Panc1 (cell line): ENCODE measurements at regions not wholly inside any gene's neighbourhood (a gene's known extent, or its start where the extent isn't known, plus 50 kb on each side); places are given as distances from the start of the nearest gene placed in this dataset.

Experiments
- ATAC-seq: fragments of 200-7000 bp; cut with Tn5 transposase; 2 replicates; pipeline ENCODE4 v1.9.1; 2020; ENCODE audit warnings: mild to moderate bottlenecking, moderate library complexity
- BruUV-seq: library from RNA; stranded (reverse); fragments of 400-500 nt; replicated peaks from 2 replicates; lab custom pipeline; 2021; lab: Mats Ljungman, UMichigan
- CTCF ChIA-PET: fragments of 300-600 bp; sonication (Branson Sonifier 250); formaldehyde crosslinking; loops from one replicate; lab custom pipeline; 2022; ENCODE audit warnings: antibody characterized with exemption; lab: Charles Lee
- POLR2A ChIA-PET: fragments of 300-600 bp; sonication (Branson Sonifier 250); formaldehyde crosslinking; loops from one replicate; lab custom pipeline; 2022; ENCODE audit warnings: antibody characterized with exemption; lab: Charles Lee
- DNase-seq: peaks from one replicate; pipeline ENCODE4 v3.0.0-alpha.2; 2010; ENCODE audit warnings: low read depth, low spot score
- H3K27ac ChIP-seq: 2 replicates; pipeline ENCODE4 v1.5.1; 2011; ENCODE audit warnings: mild to moderate bottlenecking, low read length, inconsistent platforms
- H3K27me3 ChIP-seq: fragments of 200-500 bp; sonication (Bioruptor generic); 2 replicates; pipeline ENCODE4 v1.6.0; 2014; ENCODE audit warnings: low read length, inconsistent platforms; ENCODE audit not compliant: control insufficient read depth, insufficient read depth
- H3K36me3 ChIP-seq: fragments of 200-500 bp; sonication (Bioruptor generic); 2 replicates; pipeline ENCODE4 v1.5.1; 2014; ENCODE audit warnings: inconsistent platforms, mild to moderate bottlenecking, low read length, moderate library complexity; ENCODE audit not compliant: control insufficient read depth, insufficient read depth
- H3K4me1 ChIP-seq: 2 replicates; pipeline ENCODE4 v1.5.1; 2011; ENCODE audit warnings: inconsistent platforms, mild to moderate bottlenecking, low read length, moderate library complexity; ENCODE audit not compliant: control insufficient read depth, insufficient read depth
- H3K4me3 ChIP-seq, 2 experiments: 2 replicates each; pipeline ENCODE4 v1.5.1; 2011 to 2012; ENCODE audit warnings: low read depth in 2 of 2, low read length in 2 of 2, mild to moderate bottlenecking in 2 of 2, inconsistent platforms in 1 of 2, moderate library complexity in 1 of 2
- H3K9me3 ChIP-seq: fragments of 200-500 bp; sonication (Bioruptor generic); 2 replicates; pipeline ENCODE4 v1.5.1; 2014; ENCODE audit warnings: low read depth, mild to moderate bottlenecking, inconsistent platforms, low read length, moderate library complexity; ENCODE audit not compliant: control insufficient read depth, insufficient read depth
- POLR2AphosphoS5 ChIP-seq: IDR thresholded peaks from 2 replicates; pipeline ENCODE4 v1.6.1; 2012; ENCODE audit warnings: mild to moderate bottlenecking, low read depth, low read length, moderate library complexity
- SIN3A ChIP-seq: IDR thresholded peaks from 2 replicates; pipeline ENCODE4 v1.6.1; 2012; ENCODE audit warnings: low read depth, mild to moderate bottlenecking, low read length, moderate library complexity, borderline replicate concordance; ENCODE audit not compliant: insufficient read depth
- TCF7L2 ChIP-seq: IDR thresholded peaks from 2 replicates; pipeline ENCODE4 v1.6.1; 2011; ENCODE audit warnings: mild to moderate bottlenecking, low read depth, low read length, inconsistent platforms
- in situ Hi-C: cut with HindIII; loops from 2 replicates; pipeline ENCODE4 v1.10.0; 2016; ENCODE audit warnings: low sequenced_read_pairs, low pct_unique_long_range_greater_than_20kb
- intact Hi-C: fragments of 100-400 bp; cut with micrococcal nuclease; formaldehyde crosslinking; loops from one replicate; pipeline ENCODE4 v1.10.0; 2022; ENCODE audit not compliant: unreplicated experiment
- TF ChIP-seq, protein P1 (sequence below): fragments of 450-650 bp; IDR thresholded peaks from 2 replicates; pipeline ENCODE4 v1.5.1; 2017; ENCODE audit warnings: mild to moderate bottlenecking
- TF ChIP-seq, protein P2 (sequence below), 2 experiments: IDR thresholded peaks; 2 replicates each; pipeline ENCODE4 v1.6.1; 2011 to 2012; ENCODE audit warnings: low read depth in 2 of 2, control low read depth in 1 of 2, low read length in 1 of 2, mild to moderate bottlenecking in 1 of 2, moderate library complexity in 1 of 2; ENCODE audit not compliant: insufficient read depth in 1 of 2

DNA sequence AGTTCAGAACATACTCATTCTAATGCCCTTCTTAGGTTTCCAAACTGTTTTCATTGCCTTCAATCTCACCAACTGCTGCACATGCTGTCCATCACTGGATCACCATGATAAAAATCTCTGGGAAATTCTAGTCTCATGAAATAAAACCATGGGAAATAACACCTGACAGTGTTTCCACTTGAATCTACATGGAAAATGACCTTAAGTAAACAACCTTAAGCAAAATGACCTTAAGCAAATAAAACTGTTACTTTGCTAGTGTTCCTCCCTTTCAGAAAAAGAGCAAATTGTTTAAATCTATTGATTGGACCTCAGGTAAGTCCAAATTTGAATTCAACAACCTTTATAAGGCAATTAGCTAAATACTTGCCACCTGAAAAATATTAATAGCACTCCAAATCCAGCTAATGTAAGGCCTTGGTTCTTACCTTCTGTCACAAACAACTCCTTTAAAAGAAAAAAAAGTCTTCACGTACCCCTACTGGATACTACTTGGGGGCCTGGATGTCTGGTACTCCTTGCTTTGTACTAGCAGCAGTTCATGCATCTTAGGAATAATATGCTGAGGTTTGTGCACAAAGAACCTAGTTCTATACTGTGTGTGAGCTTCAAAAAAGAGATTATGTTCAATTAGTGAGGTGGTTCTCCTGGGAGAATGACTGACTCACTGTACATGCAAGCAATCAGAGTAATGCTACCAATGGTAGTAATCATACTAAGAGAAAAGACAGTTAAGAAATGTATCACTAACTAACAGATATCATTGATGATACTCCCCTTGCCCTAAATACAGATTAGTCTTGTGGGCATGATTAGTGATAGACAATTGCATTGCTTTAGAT lies 630.4 kb downstream of the PSAT1 start:
- no peaks in the 10 kb centered on the region for H3K36me3 ChIP-seq
- ChIA-PET POLR2A (no interaction called here), CTCF (no interaction called here)
- H3K27me3 ChIP-seq, result no peaks in the 10 kb centered on the region
- intact Hi-C loops (no loop called here), in situ Hi-C loops (no loop called here)
- no peak overlapping the region for H3K27ac ChIP-seq
- no peak for ATAC-seq
- no peak overlapping the region for H3K4me3 ChIP-seq
- BruUV-seq, result no TSS peak
- DNase-seq, result no peak
- no peaks in the 10 kb centered on the region for H3K9me3 ChIP-seq
- no peaks in the 10 kb centered on the region for H3K4me1 ChIP-seq
- TF ChIP-seq, protein P1, sequence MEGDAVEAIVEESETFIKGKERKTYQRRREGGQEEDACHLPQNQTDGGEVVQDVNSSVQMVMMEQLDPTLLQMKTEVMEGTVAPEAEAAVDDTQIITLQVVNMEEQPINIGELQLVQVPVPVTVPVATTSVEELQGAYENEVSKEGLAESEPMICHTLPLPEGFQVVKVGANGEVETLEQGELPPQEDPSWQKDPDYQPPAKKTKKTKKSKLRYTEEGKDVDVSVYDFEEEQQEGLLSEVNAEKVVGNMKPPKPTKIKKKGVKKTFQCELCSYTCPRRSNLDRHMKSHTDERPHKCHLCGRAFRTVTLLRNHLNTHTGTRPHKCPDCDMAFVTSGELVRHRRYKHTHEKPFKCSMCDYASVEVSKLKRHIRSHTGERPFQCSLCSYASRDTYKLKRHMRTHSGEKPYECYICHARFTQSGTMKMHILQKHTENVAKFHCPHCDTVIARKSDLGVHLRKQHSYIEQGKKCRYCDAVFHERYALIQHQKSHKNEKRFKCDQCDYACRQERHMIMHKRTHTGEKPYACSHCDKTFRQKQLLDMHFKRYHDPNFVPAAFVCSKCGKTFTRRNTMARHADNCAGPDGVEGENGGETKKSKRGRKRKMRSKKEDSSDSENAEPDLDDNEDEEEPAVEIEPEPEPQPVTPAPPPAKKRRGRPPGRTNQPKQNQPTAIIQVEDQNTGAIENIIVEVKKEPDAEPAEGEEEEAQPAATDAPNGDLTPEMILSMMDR, result no peak
- TF ChIP-seq SIN3A, result no peak
- TF ChIP-seq POLR2AphosphoS5, result no peak
- TF ChIP-seq TCF7L2, result no peak
- TF ChIP-seq, protein P2, sequence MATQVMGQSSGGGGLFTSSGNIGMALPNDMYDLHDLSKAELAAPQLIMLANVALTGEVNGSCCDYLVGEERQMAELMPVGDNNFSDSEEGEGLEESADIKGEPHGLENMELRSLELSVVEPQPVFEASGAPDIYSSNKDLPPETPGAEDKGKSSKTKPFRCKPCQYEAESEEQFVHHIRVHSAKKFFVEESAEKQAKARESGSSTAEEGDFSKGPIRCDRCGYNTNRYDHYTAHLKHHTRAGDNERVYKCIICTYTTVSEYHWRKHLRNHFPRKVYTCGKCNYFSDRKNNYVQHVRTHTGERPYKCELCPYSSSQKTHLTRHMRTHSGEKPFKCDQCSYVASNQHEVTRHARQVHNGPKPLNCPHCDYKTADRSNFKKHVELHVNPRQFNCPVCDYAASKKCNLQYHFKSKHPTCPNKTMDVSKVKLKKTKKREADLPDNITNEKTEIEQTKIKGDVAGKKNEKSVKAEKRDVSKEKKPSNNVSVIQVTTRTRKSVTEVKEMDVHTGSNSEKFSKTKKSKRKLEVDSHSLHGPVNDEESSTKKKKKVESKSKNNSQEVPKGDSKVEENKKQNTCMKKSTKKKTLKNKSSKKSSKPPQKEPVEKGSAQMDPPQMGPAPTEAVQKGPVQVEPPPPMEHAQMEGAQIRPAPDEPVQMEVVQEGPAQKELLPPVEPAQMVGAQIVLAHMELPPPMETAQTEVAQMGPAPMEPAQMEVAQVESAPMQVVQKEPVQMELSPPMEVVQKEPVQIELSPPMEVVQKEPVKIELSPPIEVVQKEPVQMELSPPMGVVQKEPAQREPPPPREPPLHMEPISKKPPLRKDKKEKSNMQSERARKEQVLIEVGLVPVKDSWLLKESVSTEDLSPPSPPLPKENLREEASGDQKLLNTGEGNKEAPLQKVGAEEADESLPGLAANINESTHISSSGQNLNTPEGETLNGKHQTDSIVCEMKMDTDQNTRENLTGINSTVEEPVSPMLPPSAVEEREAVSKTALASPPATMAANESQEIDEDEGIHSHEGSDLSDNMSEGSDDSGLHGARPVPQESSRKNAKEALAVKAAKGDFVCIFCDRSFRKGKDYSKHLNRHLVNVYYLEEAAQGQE (IDR thresholded peaks at IDR 0.05; ENCODE audit: insufficient read depth in 1 of 2, low read depth in 2 of 2, low read length in 1 of 2), result no peak

DNA sequence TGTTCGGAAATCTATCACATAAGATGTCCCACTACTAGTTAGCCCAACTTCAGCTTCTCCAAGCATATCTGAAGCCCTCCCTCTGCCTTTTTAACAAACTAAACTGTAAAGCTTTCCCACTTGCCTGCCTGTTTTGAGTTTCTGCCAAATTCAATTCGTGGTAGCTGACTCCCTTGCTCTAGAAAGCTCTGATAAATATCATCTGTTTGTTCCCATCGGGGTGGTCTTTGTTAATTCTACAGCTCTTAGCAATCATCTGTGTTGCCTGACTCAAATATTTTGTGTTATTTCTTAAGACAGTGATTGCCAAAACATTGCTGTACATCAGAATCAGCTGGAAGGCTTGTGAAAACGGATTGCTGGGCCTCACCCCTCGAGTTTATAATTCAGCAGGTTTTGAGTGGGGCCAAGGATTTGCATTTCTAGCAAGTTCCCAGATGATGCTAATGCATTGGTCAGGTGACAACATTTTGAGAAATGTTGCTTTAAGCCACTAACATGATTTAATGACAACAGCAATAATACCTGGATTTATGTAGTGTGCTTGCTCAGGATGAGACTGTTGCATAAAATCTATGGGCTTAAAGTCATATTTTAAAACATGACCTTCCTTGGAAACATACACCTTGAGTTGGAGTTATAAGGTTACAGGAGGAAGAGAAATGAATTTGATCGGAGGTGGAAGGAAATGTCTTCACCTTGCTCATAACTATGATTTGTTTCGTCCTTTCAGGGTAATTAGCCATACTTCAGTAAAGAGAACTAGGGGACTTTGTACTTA lies 631.9 kb downstream of the PSAT1 start:
- BruUV-seq, result no TSS peak
- no peaks in the 10 kb centered on the region for H3K4me1 ChIP-seq
- no peak overlapping the region for H3K4me3 ChIP-seq
- intact Hi-C loops, result no loop called here
- no peak overlapping the region for H3K27ac ChIP-seq
- H3K27me3 ChIP-seq, result no peaks in the 10 kb centered on the region
- CTCF ChIA-PET, result no interaction called here
- ATAC-seq (no peak), DNase-seq (no peak)
- no peaks in the 10 kb centered on the region for H3K36me3 ChIP-seq
- TF ChIP-seq POLR2AphosphoS5 (no peak), TCF7L2 (no peak), SIN3A (no peak)
- TF ChIP-seq, protein P1, result no peak
- TF ChIP-seq, protein P2 (IDR thresholded peaks at IDR 0.05; ENCODE audit: insufficient read depth in 1 of 2, low read depth in 2 of 2, low read length in 1 of 2), result no peak
- POLR2A ChIA-PET, result no interaction called here
- no peaks in the 10 kb centered on the region for H3K9me3 ChIP-seq
- in situ Hi-C loops, result no loop called here
